Esophagus muscularis mucosa (tissue), 4 donors: ENCODE measurements at regions not wholly inside any gene's neighbourhood (a gene's known extent, or its start where the extent isn't known, plus 50 kb on each side); places are given as distances from the start of the nearest gene placed in this dataset.

Experiments used
- EP300 ChIP-seq: sonication (generic); formaldehyde crosslinking; IDR thresholded peaks from one replicate; pipeline ENCODE4 v1.6.1; 2017; ENCODE audit warnings: antibody characterized with exemption
- POLR2A ChIP-seq: fragments of 450-650 bp; IDR thresholded peaks from one replicate; pipeline ENCODE4 v1.6.1; 2017; ENCODE audit warnings: antibody characterized with exemption, moderate library complexity, mild to moderate bottlenecking, low read depth
- POLR2AphosphoS5 ChIP-seq, 2 donors: sonication (generic); formaldehyde crosslinking; IDR thresholded peaks; one replicate each; pipeline ENCODE4 v1.6.1; 2017; ENCODE audit warnings: antibody characterized with exemption in 2 of 2
- TF ChIP-seq, protein P1 (sequence below), 3 experiments: fragments of 200-600 bp in 2 of 3; fragments of 450-650 bp in 1 of 3; sonication (generic) in 2 of 3; IDR thresholded peaks; one replicate each; pipeline ENCODE4 v1.5.1; 2017 to 2019; ENCODE audit warnings: antibody characterized with exemption in 3 of 3, mild to moderate bottlenecking in 2 of 3, moderate library complexity in 1 of 3

DNA sequence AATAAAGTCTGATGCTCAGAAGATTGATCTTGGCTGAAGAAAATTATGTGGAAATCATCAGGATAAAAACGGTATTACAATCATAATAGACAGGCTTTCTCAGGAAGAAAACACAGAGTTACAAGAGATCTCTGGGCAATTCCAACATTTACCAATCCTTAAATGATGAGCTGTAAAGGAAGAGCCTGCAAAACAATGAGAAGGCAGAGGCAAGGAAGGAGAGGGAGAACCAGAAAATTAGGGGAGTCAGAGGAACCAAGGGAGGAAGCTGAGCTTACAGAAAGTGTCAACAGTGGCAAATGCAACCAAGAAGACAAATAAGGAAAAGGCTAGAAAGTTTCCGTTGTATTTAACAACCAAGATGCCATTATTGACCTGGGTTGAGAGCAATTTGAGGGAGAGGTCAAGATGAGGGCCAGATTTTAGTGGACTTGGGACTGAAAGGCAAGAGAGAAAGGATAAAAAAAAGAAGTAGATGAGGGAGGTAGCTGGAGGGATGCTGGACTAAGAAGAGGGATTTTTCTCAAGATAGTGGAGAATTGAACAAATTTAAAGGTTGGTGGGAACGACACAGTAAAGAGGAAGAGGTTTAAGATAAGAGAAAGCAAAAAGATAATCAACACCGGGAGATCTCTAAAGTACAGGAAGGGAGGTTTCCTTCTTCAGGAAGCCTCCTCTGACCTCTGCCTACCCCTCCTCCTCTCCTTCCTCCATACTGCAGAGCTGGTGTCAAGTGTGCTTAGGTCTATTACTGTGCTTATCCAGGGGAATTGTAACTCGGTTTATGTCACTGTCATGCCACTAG lies 116.9 kb downstream of the DUSP6 start:
- TF ChIP-seq, protein P1, sequence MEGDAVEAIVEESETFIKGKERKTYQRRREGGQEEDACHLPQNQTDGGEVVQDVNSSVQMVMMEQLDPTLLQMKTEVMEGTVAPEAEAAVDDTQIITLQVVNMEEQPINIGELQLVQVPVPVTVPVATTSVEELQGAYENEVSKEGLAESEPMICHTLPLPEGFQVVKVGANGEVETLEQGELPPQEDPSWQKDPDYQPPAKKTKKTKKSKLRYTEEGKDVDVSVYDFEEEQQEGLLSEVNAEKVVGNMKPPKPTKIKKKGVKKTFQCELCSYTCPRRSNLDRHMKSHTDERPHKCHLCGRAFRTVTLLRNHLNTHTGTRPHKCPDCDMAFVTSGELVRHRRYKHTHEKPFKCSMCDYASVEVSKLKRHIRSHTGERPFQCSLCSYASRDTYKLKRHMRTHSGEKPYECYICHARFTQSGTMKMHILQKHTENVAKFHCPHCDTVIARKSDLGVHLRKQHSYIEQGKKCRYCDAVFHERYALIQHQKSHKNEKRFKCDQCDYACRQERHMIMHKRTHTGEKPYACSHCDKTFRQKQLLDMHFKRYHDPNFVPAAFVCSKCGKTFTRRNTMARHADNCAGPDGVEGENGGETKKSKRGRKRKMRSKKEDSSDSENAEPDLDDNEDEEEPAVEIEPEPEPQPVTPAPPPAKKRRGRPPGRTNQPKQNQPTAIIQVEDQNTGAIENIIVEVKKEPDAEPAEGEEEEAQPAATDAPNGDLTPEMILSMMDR (IDR thresholded peaks at IDR 0.05) = no peak
- TF ChIP-seq POLR2A = no peak
- no peak for TF ChIP-seq POLR2AphosphoS5 (IDR thresholded peaks at IDR 0.05)
- no peak for TF ChIP-seq EP300
